A673 (cell line): ENCODE measurements at regions not wholly inside any gene's neighbourhood (a gene's known extent, or its start where the extent isn't known, plus 50 kb on each side); places are given as distances from the start of the nearest gene placed in this dataset.

Experiments used
- CTCF ChIP-seq: fragments of 300-800, 200-600 bp; sonication (generic); conservative IDR thresholded peaks from 2 replicates; pipeline ENCODE4 v1.5.1; 2017; ENCODE audit warnings: low read depth, mild to moderate bottlenecking, antibody characterized with exemption, low read length, moderate library complexity, mixed read lengths
- EZH2 ChIP-seq: fragments of 200-600 bp; sonication (generic); IDR thresholded peaks from 2 replicates; pipeline ENCODE4 v1.6.1; 2017; ENCODE audit warnings: borderline replicate concordance, low read depth, mild to moderate bottlenecking, mixed read lengths, antibody characterized with exemption, low read length; ENCODE audit not compliant: poor library complexity, severe bottlenecking

- TF ChIP-seq EZH2 (no peak), CTCF (no peak)
Measured at GRCh38 chr14:83632375-83632774, 1897.6 kb upstream of the FLRT2 start.
